ENCODE measurements at regions not wholly inside any gene's neighbourhood (a gene's known extent, or its start where the extent isn't known, plus 50 kb on each side); places are given as distances from the start of the nearest gene placed in this dataset.

DNA sequence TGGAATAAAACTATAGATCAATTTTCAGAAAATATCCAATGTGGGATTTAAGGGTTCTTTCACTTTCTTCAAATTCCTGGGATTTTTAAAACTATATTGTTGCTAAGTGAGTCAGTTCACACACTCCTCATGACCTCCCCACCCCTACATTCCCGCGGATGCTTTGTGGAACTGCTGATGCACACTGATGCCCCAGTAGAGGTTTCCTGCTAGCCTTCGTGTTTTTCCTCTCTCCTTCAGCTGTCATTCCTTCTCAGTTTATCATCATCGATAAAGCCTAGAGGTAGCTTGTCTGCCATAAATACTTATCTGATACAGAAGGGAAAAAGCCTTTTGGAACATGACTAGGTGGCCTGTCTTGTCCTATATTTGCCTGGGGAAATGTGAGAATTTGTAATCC is 67.4 kb upstream of the GALNT5 start:
- Histone ChIP-seq H3K9me3 (replicated peaks in 1 of 2; ENCODE audit: control insufficient read depth in 2 of 2, insufficient read depth in 1 of 2, low read depth in 1 of 2, low read length in 2 of 2) (no peaks in the 10 kb centered on the region), H3K18ac (ENCODE audit: low read length) (no peak overlapping the region), H3K27me3 (ENCODE audit: control insufficient read depth in 3 of 3, insufficient read depth in 3 of 3, low read depth in 1 of 3, low read length in 3 of 3) (no peaks in the 10 kb centered on the region), H3K4me2 (ENCODE audit: insufficient read depth, low read length, poor library complexity, severe bottlenecking) (no peak overlapping the region), H4K91ac (ENCODE audit: low read depth, low read length, poor library complexity) (no peak overlapping the region), H2BK12ac (ENCODE audit: low read length) (no peak overlapping the region), H2AFZ (ENCODE audit: low read length) (no peak overlapping the region), H3K79me1 (ENCODE audit: low read depth, low read length) (no peaks in the 10 kb centered on the region), H3K27ac (replicated peaks; ENCODE audit: low read length) (no peak overlapping the region), H3K4ac (ENCODE audit: low read length) (no peak overlapping the region), H2BK15ac (ENCODE audit: low read length) (no peak overlapping the region), H4K8ac (ENCODE audit: low read depth, low read length) (no peak overlapping the region), H2AK5ac (ENCODE audit: low read depth, low read length) (no peak overlapping the region), H3K9ac (ENCODE audit: low read depth, low read length, poor library complexity) (no peak overlapping the region), H2BK120ac (ENCODE audit: low read depth, low read length) (no peak overlapping the region), H3K4me3 (ENCODE audit: low read length in 2 of 2) (no peak overlapping the region), H3K4me1 (ENCODE audit: control insufficient read depth in 2 of 2, insufficient read depth in 1 of 2, low read depth in 1 of 2, low read length in 2 of 2) (peaks cover 0 to 2% of the 10 kb centered on the region in 2 donors), H2BK5ac (ENCODE audit: low read length) (no peak overlapping the region), H3K14ac (ENCODE audit: low read length) (no peak overlapping the region), H3K36me3 (replicated peaks in 1 of 2; ENCODE audit: control insufficient read depth in 2 of 2, insufficient read depth in 2 of 2, low read length in 2 of 2) (no peaks in the 10 kb centered on the region), H3K23ac (ENCODE audit: low read depth, low read length, poor library complexity) (no peak overlapping the region)
- WGBS, 2 donors (ENCODE audit: extremely low coverage in 2 of 2, insufficient read length in 2 of 2, insufficient replicate concordance in 1 of 2), result no CpG with 5 or more reads among the region's 4 CpGs
- DNase-seq (ENCODE audit: low spot score), result no peak

DNA sequence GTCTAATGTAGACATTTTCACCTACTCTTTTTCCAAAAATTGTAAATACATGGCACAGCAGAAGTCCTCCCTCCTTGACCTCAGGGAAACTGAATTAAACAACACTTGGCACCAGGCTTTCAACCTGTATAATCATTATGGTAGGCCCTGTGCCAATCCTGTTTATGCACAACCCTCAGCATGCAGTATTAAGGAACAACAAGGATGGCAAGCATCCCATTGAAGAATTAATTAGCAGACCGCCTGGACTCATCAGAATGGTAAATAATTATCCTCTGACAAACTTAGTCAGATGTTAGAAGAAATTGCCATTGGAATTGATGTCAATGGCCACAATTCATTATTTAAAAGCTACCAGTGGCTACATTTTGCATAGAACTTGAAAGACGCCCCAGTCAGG is 66.3 kb upstream of the GALNT5 start:
- Histone ChIP-seq H3K4me2 (ENCODE audit: insufficient read depth, low read length, poor library complexity, severe bottlenecking) (no peak overlapping the region), H3K9me3 (replicated peaks in 1 of 2; ENCODE audit: control insufficient read depth in 2 of 2, insufficient read depth in 1 of 2, low read depth in 1 of 2, low read length in 2 of 2) (no peaks in the 10 kb centered on the region), H3K9ac (ENCODE audit: low read depth, low read length, poor library complexity) (no peak overlapping the region), H3K27ac (replicated peaks; ENCODE audit: low read length) (no peak overlapping the region), H3K14ac (ENCODE audit: low read length) (no peak overlapping the region), H3K23ac (ENCODE audit: low read depth, low read length, poor library complexity) (no peak overlapping the region), H2AFZ (ENCODE audit: low read length) (no peak overlapping the region), H2BK12ac (ENCODE audit: low read length) (no peak overlapping the region), H3K4me1 (ENCODE audit: control insufficient read depth in 2 of 2, insufficient read depth in 1 of 2, low read depth in 1 of 2, low read length in 2 of 2) (peaks cover 0 to 2% of the 10 kb centered on the region in 2 donors), H3K27me3 (ENCODE audit: control insufficient read depth in 3 of 3, insufficient read depth in 3 of 3, low read depth in 1 of 3, low read length in 3 of 3) (no peaks in the 10 kb centered on the region), H3K4ac (ENCODE audit: low read length) (no peak overlapping the region), H2BK15ac (ENCODE audit: low read length) (no peak overlapping the region), H3K36me3 (replicated peaks in 1 of 2; ENCODE audit: control insufficient read depth in 2 of 2, insufficient read depth in 2 of 2, low read length in 2 of 2) (no peaks in the 10 kb centered on the region), H3K18ac (ENCODE audit: low read length) (no peak overlapping the region), H4K8ac (ENCODE audit: low read depth, low read length) (no peak overlapping the region), H2AK5ac (ENCODE audit: low read depth, low read length) (no peak overlapping the region), H2BK5ac (ENCODE audit: low read length) (no peak overlapping the region), H4K91ac (ENCODE audit: low read depth, low read length, poor library complexity) (no peak overlapping the region), H3K79me1 (ENCODE audit: low read depth, low read length) (no peaks in the 10 kb centered on the region), H2BK120ac (ENCODE audit: low read depth, low read length) (no peak overlapping the region), H3K4me3 (ENCODE audit: low read length in 2 of 2) (no peak overlapping the region)
- no peak for DNase-seq (ENCODE audit: low spot score)
- no CpG with 5 or more reads among the region's 2 CpGs for WGBS, 2 donors (ENCODE audit: extremely low coverage in 2 of 2, insufficient read length in 2 of 2, insufficient replicate concordance in 1 of 2)

DNA sequence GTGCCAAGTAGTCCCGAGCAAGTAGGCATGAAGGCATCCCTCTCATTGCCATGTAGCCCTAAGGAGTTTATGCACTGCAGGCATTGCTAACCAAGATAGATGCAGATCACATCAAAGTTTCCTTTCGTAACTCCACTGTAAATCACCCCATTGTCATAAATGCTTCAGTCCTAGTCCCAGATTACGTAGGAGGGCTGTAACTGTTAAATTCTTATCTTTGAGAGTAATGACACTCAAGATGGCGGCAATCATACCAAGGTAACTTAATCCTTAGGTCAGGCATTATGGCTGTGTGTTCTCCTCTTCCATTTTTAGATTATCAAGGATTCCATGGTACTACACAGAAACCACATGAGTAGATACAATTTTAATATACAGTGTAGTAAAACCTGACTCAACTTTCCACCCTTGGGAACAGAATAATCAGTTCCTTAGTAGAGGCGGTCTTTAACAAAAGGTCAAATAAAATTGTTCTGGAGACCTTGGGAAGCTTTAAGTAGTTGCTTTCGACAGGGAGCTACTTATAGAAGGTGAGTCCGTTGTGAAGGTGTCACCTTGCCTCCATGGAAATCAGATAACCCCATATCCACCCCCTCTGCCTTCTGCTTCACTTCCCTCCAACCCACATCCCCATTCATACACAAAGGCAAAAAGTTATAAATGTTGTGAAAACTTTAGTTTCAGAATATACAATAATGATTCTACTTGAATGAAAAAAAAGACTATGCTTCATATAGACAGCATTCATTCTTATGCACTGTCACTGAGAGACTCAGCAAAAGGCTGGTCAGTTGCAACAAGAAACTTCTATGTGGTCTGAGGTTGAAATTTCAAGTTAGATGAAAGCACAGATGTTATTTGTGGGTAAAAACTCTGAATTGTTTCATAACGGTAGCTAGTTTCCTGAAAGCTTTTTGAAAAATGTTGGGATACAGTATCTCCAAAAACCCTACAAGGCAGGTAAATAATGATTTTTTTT is 64.8 kb upstream of the GALNT5 start:
- H3K4me1 ChIP-seq (ENCODE audit: control insufficient read depth in 2 of 2, insufficient read depth in 1 of 2, low read depth in 1 of 2, low read length in 2 of 2), result peaks cover 0 to 2% of the 10 kb centered on the region in 2 donors
- no peak overlapping the region for H3K18ac ChIP-seq (ENCODE audit: low read length)
- H4K91ac ChIP-seq (ENCODE audit: low read depth, low read length, poor library complexity), result no peak overlapping the region
- no CpG with 5 or more reads among the region's 8 CpGs for WGBS, 2 donors (ENCODE audit: extremely low coverage in 2 of 2, insufficient read length in 2 of 2, insufficient replicate concordance in 1 of 2)
- no peaks in the 10 kb centered on the region for H3K9me3 ChIP-seq (replicated peaks in 1 of 2; ENCODE audit: control insufficient read depth in 2 of 2, insufficient read depth in 1 of 2, low read depth in 1 of 2, low read length in 2 of 2)
- no peaks in the 10 kb centered on the region for H3K27me3 ChIP-seq (ENCODE audit: control insufficient read depth in 3 of 3, insufficient read depth in 3 of 3, low read depth in 1 of 3, low read length in 3 of 3)
- H3K14ac ChIP-seq (ENCODE audit: low read length), result no peak overlapping the region
- no peak overlapping the region for H2AFZ ChIP-seq (ENCODE audit: low read length)
- DNase-seq (ENCODE audit: low spot score), result no peak
- H2BK12ac ChIP-seq (ENCODE audit: low read length), result no peak overlapping the region
- H3K27ac ChIP-seq (replicated peaks; ENCODE audit: low read length), result no peak overlapping the region
- H3K4me3 ChIP-seq (ENCODE audit: low read length in 2 of 2), result no peak overlapping the region
- H2AK5ac ChIP-seq (ENCODE audit: low read depth, low read length), result no peak overlapping the region
- H2BK5ac ChIP-seq (ENCODE audit: low read length), result no peak overlapping the region
- no peaks in the 10 kb centered on the region for H3K36me3 ChIP-seq (replicated peaks in 1 of 2; ENCODE audit: control insufficient read depth in 2 of 2, insufficient read depth in 2 of 2, low read length in 2 of 2)
- no peak overlapping the region for H3K4me2 ChIP-seq (ENCODE audit: insufficient read depth, low read length, poor library complexity, severe bottlenecking)
- H3K4ac ChIP-seq (ENCODE audit: low read length), result no peak overlapping the region
- no peak overlapping the region for H3K9ac ChIP-seq (ENCODE audit: low read depth, low read length, poor library complexity)
- H3K23ac ChIP-seq (ENCODE audit: low read depth, low read length, poor library complexity), result no peak overlapping the region
- H4K8ac ChIP-seq (ENCODE audit: low read depth, low read length), result no peak overlapping the region
- no peak overlapping the region for H2BK15ac ChIP-seq (ENCODE audit: low read length)
- H2BK120ac ChIP-seq (ENCODE audit: low read depth, low read length), result no peak overlapping the region
- H3K79me1 ChIP-seq (ENCODE audit: low read depth, low read length), result no peaks in the 10 kb centered on the region

DNA sequence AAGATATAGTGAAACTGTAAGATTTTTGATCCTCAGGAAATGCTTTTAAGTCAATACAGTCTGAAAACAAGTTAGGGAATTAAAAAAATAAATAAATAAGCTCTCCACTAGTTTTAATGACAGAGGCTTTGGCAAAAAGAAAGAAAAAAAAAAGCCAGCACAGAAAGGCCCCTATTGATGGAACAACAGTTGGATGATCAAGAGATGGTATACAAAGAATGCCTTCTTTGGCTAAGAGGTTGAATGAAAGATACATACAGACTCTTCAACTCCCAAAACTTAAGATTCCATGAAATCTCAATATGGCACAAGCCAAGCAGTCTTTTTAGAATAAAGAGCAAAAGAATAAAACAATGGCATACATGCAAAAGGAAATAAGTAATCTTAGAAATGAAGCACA is 64.0 kb upstream of the GALNT5 start:
- H3K14ac ChIP-seq (ENCODE audit: low read length), result no peak overlapping the region
- no peak overlapping the region for H3K23ac ChIP-seq (ENCODE audit: low read depth, low read length, poor library complexity)
- no peaks in the 10 kb centered on the region for H3K9me3 ChIP-seq (replicated peaks in 1 of 2; ENCODE audit: control insufficient read depth in 2 of 2, insufficient read depth in 1 of 2, low read depth in 1 of 2, low read length in 2 of 2)
- no peak overlapping the region for H3K9ac ChIP-seq (ENCODE audit: low read depth, low read length, poor library complexity)
- H2AK5ac ChIP-seq (ENCODE audit: low read depth, low read length), result no peak overlapping the region
- no peak overlapping the region for H2BK5ac ChIP-seq (ENCODE audit: low read length)
- no peaks in the 10 kb centered on the region for H3K27me3 ChIP-seq (ENCODE audit: control insufficient read depth in 3 of 3, insufficient read depth in 3 of 3, low read depth in 1 of 3, low read length in 3 of 3)
- H2BK15ac ChIP-seq (ENCODE audit: low read length), result no peak overlapping the region
- no peak overlapping the region for H2BK120ac ChIP-seq (ENCODE audit: low read depth, low read length)
- no peak overlapping the region for H3K4me2 ChIP-seq (ENCODE audit: insufficient read depth, low read length, poor library complexity, severe bottlenecking)
- peaks cover 0 to 2% of the 10 kb centered on the region in 2 donors for H3K4me1 ChIP-seq (ENCODE audit: control insufficient read depth in 2 of 2, insufficient read depth in 1 of 2, low read depth in 1 of 2, low read length in 2 of 2)
- H2AFZ ChIP-seq (ENCODE audit: low read length), result peak overlapping the region; percentile 69
- H3K36me3 ChIP-seq (replicated peaks in 1 of 2; ENCODE audit: control insufficient read depth in 2 of 2, insufficient read depth in 2 of 2, low read length in 2 of 2), result no peaks in the 10 kb centered on the region
- H3K79me1 ChIP-seq (ENCODE audit: low read depth, low read length), result no peaks in the 10 kb centered on the region
- H3K27ac ChIP-seq (replicated peaks; ENCODE audit: low read length), result no peak overlapping the region
- H3K4ac ChIP-seq (ENCODE audit: low read length), result no peak overlapping the region
- no peak overlapping the region for H3K18ac ChIP-seq (ENCODE audit: low read length)
- no peak overlapping the region for H4K8ac ChIP-seq (ENCODE audit: low read depth, low read length)
- H2BK12ac ChIP-seq (ENCODE audit: low read length), result no peak overlapping the region
- H3K4me3 ChIP-seq (ENCODE audit: low read length in 2 of 2), result no peak overlapping the region
- DNase-seq (ENCODE audit: low spot score), result no peak
- H4K91ac ChIP-seq (ENCODE audit: low read depth, low read length, poor library complexity), result no peak overlapping the region
